BLaER1 treated with 17β-estradiol and CSF1 and Interleukin-3, amounts not matched to agents 10 nM and 100 nM (cell line): ENCODE measurements at regions not wholly inside any gene's neighbourhood (a gene's known extent, or its start where the extent isn't known, plus 50 kb on each side); places are given as distances from the start of the nearest gene placed in this dataset.
"Not testable (repeated sequence)": the region's sequence is repeated elsewhere in the genome, so short reads cannot be mapped to it uniquely, and the experiment has no call there.

ENCODE experiments used
- H3K27ac ChIP-seq, 11 experiments: shearing (Covaris generic); formaldehyde crosslinking; 2 replicates each; pipeline ENCODE4 v1.8.1; 2022
- H3K27me3 ChIP-seq, 11 experiments: shearing (Covaris generic); formaldehyde crosslinking; 2 replicates each; pipeline ENCODE4 v1.8.1; 2022
- H3K36me3 ChIP-seq, 11 experiments: shearing (Covaris generic); formaldehyde crosslinking; 2 replicates each; pipeline ENCODE4 v1.8.1; 2022
- H3K4me1 ChIP-seq, 10 experiments: shearing (Covaris generic); formaldehyde crosslinking; 2 replicates each; pipeline ENCODE4 v1.8.1; 2022
- H3K4me2 ChIP-seq, 11 experiments: shearing (Covaris generic); formaldehyde crosslinking; 2 replicates each; pipeline ENCODE4 v1.8.1; 2022
- H3K4me3 ChIP-seq, 10 experiments: shearing (Covaris generic); formaldehyde crosslinking; 2 replicates each; pipeline ENCODE4 v1.8.1; 2022
- H3K9ac ChIP-seq, 11 experiments: shearing (Covaris generic); formaldehyde crosslinking; 2 replicates each; pipeline ENCODE4 v1.8.1; 2022
- H3K9me3 ChIP-seq, 11 experiments: shearing (Covaris generic); formaldehyde crosslinking; replicated peaks in 1 of 11; 2 replicates each; pipeline ENCODE4 v1.8.1; 2022
- H4K20me1 ChIP-seq, 11 experiments: shearing (Covaris generic); formaldehyde crosslinking; 2 replicates each; pipeline ENCODE4 v1.8.1; 2022
- Cebpa-rat ChIP-seq, 11 experiments: shearing (Covaris generic); IDR thresholded peaks; 2 replicates each; pipeline ENCODE4 v1.8.1; 2022

- Histone ChIP-seq H3K36me3 (no peaks in the 10 kb centered on the region), H3K4me2 (no peak overlapping the region), H3K4me1 (peaks cover 0 to 8% (median 5%) of the 10 kb centered on the region in 10 experiments; a peak in 7 of 20 replicates), H3K27me3 (no peaks in the 10 kb centered on the region), H4K20me1 (no peaks in the 10 kb centered on the region), H3K9me3 (no peaks in the 10 kb centered on the region), H3K9ac (no peak overlapping the region), H3K27ac (no peak overlapping the region), H3K4me3 (no peak overlapping the region)
- TF ChIP-seq Cebpa-rat (IDR thresholded peaks at IDR 0.05), result no peak
These were observed 684.0 kb downstream of the UTRN start for GRCh38 chr6:144969154-144969553.

DNA sequence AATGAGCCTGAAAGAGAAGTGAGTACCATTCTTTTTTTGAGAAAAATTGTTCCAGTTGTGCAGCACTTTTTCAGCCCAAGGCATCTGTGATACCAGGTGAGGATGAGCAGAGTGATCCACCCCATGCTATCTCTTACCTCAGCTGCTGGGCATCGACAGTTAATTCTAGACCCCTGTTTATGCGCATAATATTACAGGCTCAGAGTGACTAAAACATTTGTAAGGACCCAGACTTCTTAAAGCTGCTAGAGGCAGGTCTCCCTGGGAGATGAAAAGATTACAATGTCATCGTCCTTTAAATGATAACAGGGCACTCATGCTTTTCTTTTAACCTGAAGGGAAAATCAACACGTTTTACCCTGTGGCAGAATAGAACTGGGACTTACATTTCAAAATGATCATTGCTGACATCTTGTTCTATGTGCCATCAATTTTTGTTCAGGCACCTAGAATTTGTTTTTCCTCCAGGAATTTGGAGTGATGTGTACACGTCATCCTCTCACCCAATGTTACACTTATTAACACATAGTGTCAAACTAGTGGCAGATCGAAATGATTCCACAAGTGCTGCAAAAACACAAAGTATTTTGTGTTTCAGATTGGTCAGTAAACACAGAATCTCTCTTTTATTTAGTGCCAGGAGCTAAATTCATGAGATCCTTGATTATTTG, 684.6 kb downstream of the UTRN start:
- Histone ChIP-seq H3K36me3 (no peaks in the 10 kb centered on the region), H3K9ac (no peak overlapping the region), H3K4me3 (no peak overlapping the region), H3K27ac (no peak overlapping the region), H3K4me2 (no peak overlapping the region), H3K27me3 (no peaks in the 10 kb centered on the region), H3K9me3 (no peaks in the 10 kb centered on the region), H4K20me1 (no peaks in the 10 kb centered on the region), H3K4me1 (peaks cover 0 to 2% (median under 1%) of the 10 kb centered on the region in 10 experiments; a peak in 5 of 20 replicates)
- TF ChIP-seq Cebpa-rat (IDR thresholded peaks at IDR 0.05), result no peak

DNA sequence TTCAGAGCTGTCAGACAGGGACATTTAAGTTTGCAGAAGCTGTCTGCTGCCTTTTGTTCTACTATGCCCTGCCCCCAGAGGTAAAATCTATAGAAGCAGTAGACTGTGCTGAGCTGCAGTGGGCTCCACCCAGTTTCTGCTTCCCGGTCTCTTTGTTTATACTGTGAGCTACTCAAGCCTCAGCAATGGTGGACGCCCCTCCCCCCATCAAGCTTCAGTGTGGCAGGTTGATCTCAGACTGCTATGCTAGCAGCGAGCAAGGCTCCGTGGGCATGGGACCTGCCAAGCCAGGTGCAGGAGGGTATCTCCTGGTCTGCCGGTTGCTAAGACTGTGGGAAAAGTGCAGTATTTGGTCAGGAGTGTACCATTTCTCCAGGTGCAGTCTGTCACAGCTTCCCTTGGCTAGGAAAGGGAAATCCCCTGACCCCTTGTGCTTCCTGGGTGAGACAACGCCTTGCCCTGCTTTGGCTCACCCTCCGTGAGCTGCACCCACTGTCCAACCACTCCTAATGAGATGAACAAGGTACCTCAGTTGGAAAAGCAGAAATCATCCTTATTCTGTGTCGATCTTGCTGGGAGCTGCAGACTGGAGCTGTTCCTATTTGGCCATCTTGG, 692.2 kb downstream of the UTRN start:
- not testable (repeated sequence) for H3K4me3 ChIP-seq, H3K27ac ChIP-seq, H3K27me3 ChIP-seq, H3K9ac ChIP-seq, H3K4me1 ChIP-seq, H3K9me3 ChIP-seq, H3K4me2 ChIP-seq, H4K20me1 ChIP-seq, H3K36me3 ChIP-seq

DNA sequence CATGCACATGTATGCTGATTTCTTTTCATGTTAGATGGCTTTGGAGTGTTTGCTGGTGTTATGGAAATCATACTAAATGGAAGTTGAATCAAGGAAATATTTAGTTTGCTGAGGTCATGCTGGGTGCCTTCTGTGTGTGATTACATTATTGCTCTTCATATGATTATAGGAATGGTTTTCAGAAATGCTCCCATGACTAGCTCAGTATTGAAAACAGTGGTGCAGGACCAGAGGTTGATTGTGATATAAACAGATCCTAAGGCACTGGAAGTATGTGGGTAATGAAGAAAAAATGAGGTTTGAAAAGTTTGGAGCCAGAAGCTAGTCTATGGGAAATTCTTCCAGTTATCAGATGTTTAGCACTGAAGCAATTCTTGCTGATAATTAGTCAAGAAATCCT, 693.1 kb downstream of the UTRN start:
- peaks cover 0 to 4% (median 0%) of the 10 kb centered on the region in 11 experiments; a peak in 2 of 22 replicates for H3K9me3 ChIP-seq
- TF ChIP-seq Cebpa-rat (IDR thresholded peaks at IDR 0.05), result no peak
- H3K4me2 ChIP-seq, result no peak overlapping the region
- H4K20me1 ChIP-seq, result no peaks in the 10 kb centered on the region
- no peak overlapping the region for H3K27ac ChIP-seq
- no peak overlapping the region for H3K9ac ChIP-seq
- no peaks in the 10 kb centered on the region for H3K36me3 ChIP-seq
- no peak overlapping the region for H3K4me3 ChIP-seq
- no peaks in the 10 kb centered on the region for H3K4me1 ChIP-seq
- no peaks in the 10 kb centered on the region for H3K27me3 ChIP-seq

DNA sequence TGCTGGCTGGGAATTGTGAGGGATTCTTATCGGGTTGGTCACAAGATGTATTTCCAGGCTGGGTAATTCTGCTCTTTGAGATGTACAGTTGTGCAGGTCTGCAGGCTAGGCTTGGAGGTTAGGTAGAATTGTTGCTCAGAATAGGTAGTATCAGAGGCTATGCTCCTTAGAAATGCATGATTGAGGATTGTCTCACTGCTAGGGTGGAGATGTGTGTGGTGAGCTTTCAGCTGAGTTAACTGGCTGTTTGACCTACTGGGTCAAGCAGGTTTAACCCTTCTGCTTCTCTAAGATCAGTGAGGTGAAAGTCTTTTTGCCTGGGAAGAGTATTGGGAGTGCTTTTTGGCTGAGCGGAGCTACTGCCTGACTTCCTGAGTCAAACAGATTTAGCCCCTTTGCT, 701.1 kb downstream of the UTRN start:
- Histone ChIP-seq H3K4me2 (no peak overlapping the region), H3K9me3 (peaks cover 0 to 4% (median 0%) of the 10 kb centered on the region in 11 experiments; a peak in 2 of 22 replicates), H3K4me3 (no peak overlapping the region), H3K27ac (no peak overlapping the region), H3K4me1 (no peaks in the 10 kb centered on the region), H3K27me3 (no peaks in the 10 kb centered on the region), H4K20me1 (no peaks in the 10 kb centered on the region), H3K36me3 (no peaks in the 10 kb centered on the region), H3K9ac (no peak overlapping the region)
- no peak for TF ChIP-seq Cebpa-rat (IDR thresholded peaks at IDR 0.05)

DNA sequence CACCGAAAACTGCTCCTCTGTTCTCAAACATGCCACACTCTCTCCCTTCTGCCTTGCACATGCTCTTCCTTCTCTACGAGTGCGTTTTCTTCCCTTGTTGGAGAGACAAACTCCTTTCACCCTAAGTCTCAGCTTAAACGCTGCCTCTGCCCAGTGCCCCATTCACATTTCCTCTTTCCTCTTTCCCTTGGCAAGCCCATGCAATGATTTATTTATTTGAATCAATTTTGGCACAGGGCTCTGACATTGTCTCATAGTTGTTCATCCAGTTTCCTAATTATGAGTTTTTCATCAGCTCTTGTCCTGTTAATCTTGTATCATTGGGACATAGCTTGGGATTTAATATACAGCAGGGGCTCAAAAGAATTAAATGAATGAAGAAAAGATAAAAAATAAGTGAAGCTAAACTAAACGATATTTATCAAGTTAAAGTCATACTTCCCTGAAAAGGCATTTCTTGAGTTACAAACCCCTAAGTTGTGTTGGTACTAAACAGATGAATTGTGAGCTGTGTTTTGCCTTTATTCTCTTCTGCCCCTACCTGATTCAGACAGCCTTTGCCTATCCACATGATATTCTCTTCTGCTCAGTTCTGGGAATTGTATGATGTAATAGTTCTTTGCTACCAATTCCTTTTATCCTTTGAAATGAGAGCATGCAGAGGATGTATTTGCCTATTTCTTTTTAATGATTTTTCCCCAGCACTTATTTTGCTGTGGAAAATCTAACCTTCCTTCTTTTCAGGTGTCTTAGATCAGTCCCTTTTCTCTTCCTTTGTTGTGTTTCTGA, 704.4 kb downstream of the UTRN start:
- no peak overlapping the region for H3K9ac ChIP-seq
- TF ChIP-seq Cebpa-rat (IDR thresholded peaks at IDR 0.05), result no peak
- H3K36me3 ChIP-seq, result no peaks in the 10 kb centered on the region
- no peaks in the 10 kb centered on the region for H3K27me3 ChIP-seq
- no peak overlapping the region for H3K4me2 ChIP-seq
- H3K4me1 ChIP-seq, result no peaks in the 10 kb centered on the region
- no peak overlapping the region for H3K27ac ChIP-seq
- H4K20me1 ChIP-seq, result no peaks in the 10 kb centered on the region
- no peak overlapping the region for H3K4me3 ChIP-seq
- H3K9me3 ChIP-seq, result no peaks in the 10 kb centered on the region

GRCh38 chr6:144990784-144991183, 705.6 kb downstream of the UTRN start:
- Histone ChIP-seq H3K27ac (no peak overlapping the region), H3K27me3 (no peaks in the 10 kb centered on the region), H3K4me2 (no peak overlapping the region), H4K20me1 (no peaks in the 10 kb centered on the region), H3K4me3 (no peak overlapping the region), H3K36me3 (no peaks in the 10 kb centered on the region), H3K9ac (no peak overlapping the region), H3K4me1 (no peaks in the 10 kb centered on the region), H3K9me3 (no peaks in the 10 kb centered on the region)
- TF ChIP-seq Cebpa-rat (IDR thresholded peaks at IDR 0.05), result no peak

DNA sequence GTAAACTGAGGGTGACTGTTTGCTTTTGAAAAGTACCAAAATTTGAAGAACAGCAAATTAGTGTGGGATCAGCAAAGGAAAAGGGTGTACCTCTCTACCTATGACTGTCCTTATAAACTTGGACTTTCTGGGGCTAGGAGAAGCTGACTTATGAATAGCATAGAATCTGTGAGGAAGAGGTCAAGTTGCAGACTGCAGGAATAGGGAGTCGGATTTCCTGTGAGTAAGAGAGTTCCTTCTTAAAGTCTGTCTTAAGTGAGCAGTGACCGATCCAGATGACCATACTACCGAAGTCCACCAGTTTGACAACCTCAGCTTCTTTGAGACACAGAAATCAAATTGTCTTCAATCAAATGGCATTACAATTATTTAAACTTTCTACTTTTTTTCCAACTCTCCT, 708.7 kb downstream of the UTRN start:
- no peaks in the 10 kb centered on the region for H4K20me1 ChIP-seq
- no peak overlapping the region for H3K9ac ChIP-seq
- H3K4me3 ChIP-seq, result no peak overlapping the region
- H3K4me2 ChIP-seq, result no peak overlapping the region
- TF ChIP-seq Cebpa-rat (IDR thresholded peaks at IDR 0.05), result no peak
- no peaks in the 10 kb centered on the region for H3K36me3 ChIP-seq
- no peaks in the 10 kb centered on the region for H3K9me3 ChIP-seq
- no peak overlapping the region for H3K27ac ChIP-seq
- H3K27me3 ChIP-seq, result no peaks in the 10 kb centered on the region
- H3K4me1 ChIP-seq, result no peaks in the 10 kb centered on the region

- Histone ChIP-seq H3K4me3 (no peak overlapping the region), H3K9ac (no peak overlapping the region), H3K4me2 (no peak overlapping the region), H3K4me1 (no peaks in the 10 kb centered on the region), H4K20me1 (no peaks in the 10 kb centered on the region), H3K36me3 (no peaks in the 10 kb centered on the region), H3K27ac (no peak overlapping the region), H3K9me3 (no peaks in the 10 kb centered on the region), H3K27me3 (no peaks in the 10 kb centered on the region)
- TF ChIP-seq Cebpa-rat (IDR thresholded peaks at IDR 0.05), result no peak
These were observed 712.9 kb downstream of the UTRN start for GRCh38 chr6:144997996-144998395.

DNA sequence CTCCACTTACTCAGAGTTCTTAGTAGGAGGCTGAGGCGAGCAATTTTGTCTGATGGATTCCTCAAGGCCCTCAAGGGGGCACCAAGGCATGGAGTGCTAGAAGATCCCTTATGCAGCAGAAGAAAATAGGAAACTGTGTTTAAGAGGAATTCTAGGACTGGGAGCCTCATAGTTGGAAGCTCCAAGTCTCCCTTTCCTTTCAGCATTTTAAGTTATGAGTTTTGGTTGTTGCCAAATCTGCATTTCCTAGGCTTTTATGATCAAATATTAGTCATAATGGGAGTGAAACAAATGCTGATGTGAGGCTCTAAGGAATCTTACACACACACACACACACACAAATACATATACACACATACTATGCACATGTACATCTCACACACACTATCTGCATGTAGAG, 714.0 kb downstream of the UTRN start:
- Histone ChIP-seq H3K9me3 (no peaks in the 10 kb centered on the region), H3K27ac (no peak overlapping the region), H3K36me3 (no peaks in the 10 kb centered on the region), H3K9ac (no peak overlapping the region), H3K27me3 (no peaks in the 10 kb centered on the region), H3K4me2 (no peak overlapping the region), H4K20me1 (no peaks in the 10 kb centered on the region), H3K4me3 (no peak overlapping the region), H3K4me1 (no peaks in the 10 kb centered on the region)
- TF ChIP-seq Cebpa-rat (IDR thresholded peaks at IDR 0.05), result no peak
